K562 (cell line): ENCODE measurements at regions not wholly inside any gene's neighbourhood (a gene's known extent, or its start where the extent isn't known, plus 50 kb on each side); places are given as distances from the start of the nearest gene placed in this dataset.

Experiments
- ATAC-seq: fragments of 200-7000 bp; cut with Tn5 transposase; 3 replicates; pipeline ENCODE4 v1.9.1; 2020; ENCODE audit warnings: moderate library complexity
- BruUV-seq: library from RNA; stranded (reverse); fragments of 400-500 nt; replicated peaks from 2 replicates; lab custom pipeline; 2021; lab: Mats Ljungman, UMichigan
- CTCF ChIA-PET: fragments of 300-600 bp; formaldehyde crosslinking; extraction: SDS; loops from one replicate; lab custom pipeline; 2021; ENCODE audit warnings: low intra/inter-chr PET ratio; lab: Yijun Ruan, JAX
- POLR2A ChIA-PET: fragments of 300-600, 350-650 bp; sonication (Branson Sonifier 250); formaldehyde crosslinking; extraction: SDS; loops from one replicate; lab custom pipeline; 2021; ENCODE audit warnings: antibody characterized with exemption, inconsistent platforms; lab: Yijun Ruan, JAX
- DNase-seq, 4 experiments: peaks; one replicate each; pipeline versions ENCODE4 v3.0.0 to v3.0.0-alpha.2; 2011 to 2018; ENCODE audit warnings: low spot score in 3 of 4, mixed read lengths in 3 of 4; ENCODE audit errors: extremely low read depth in 1 of 4
- FAIRE-seq: peaks from 2 replicates; lab custom pipeline; 2011; peaks lifted over from hg19 to GRCh38; lab: Jason Lieb, UNC
- H2AFZ ChIP-seq: 2 replicates; pipeline ENCODE4 v1.6.0; 2011; ENCODE audit warnings: low read depth, low read length, control low read depth, inconsistent platforms
- H3K27ac ChIP-seq: fragments of 200-600 bp; 3 replicates; pipeline ENCODE4 v1.8.0; 2011; ENCODE audit warnings: low read depth, mild to moderate bottlenecking, control low read depth, inconsistent platforms, low read length, moderate library complexity, mixed read lengths; ENCODE audit errors: extremely low read depth
- H3K27me3 ChIP-seq, 2 experiments: fragments of 300-600 bp in 1 of 2; 2 replicates in 1 of 2; 3 replicates in 1 of 2; pipeline versions ENCODE4 v1.6.0 to v1.8.0; 2011; ENCODE audit warnings: inconsistent platforms in 2 of 2, low read length in 2 of 2, mild to moderate bottlenecking in 1 of 2, mixed read lengths in 1 of 2, moderate library complexity in 1 of 2; ENCODE audit not compliant: control insufficient read depth in 2 of 2, insufficient read depth in 2 of 2
- H3K36me3 ChIP-seq: fragments of 300-600 bp; 3 replicates; pipeline ENCODE4 v1.8.0; 2011; ENCODE audit warnings: mild to moderate bottlenecking, low read length, inconsistent platforms; ENCODE audit not compliant: control insufficient read depth, insufficient read depth
- H3K4me1 ChIP-seq, 2 experiments: fragments of 200-600 bp in 1 of 2; replicated peaks in 1 of 2; 2 replicates in 1 of 2; 3 replicates in 1 of 2; pipeline versions ENCODE4 v1.5.1 to v1.8.0; 2011; ENCODE audit warnings: inconsistent platforms in 2 of 2, low read length in 2 of 2, mild to moderate bottlenecking in 1 of 2, mixed read lengths in 1 of 2, moderate library complexity in 1 of 2; ENCODE audit not compliant: control insufficient read depth in 2 of 2, insufficient read depth in 2 of 2
- H3K4me2 ChIP-seq: 2 replicates; pipeline ENCODE4 v1.6.1; 2011; ENCODE audit warnings: low read length, control low read depth, inconsistent platforms, mixed read lengths; ENCODE audit not compliant: insufficient read depth
- H3K4me3 ChIP-seq: fragments of 200-600 bp; sonication (generic), shearing (Covaris generic); 2 replicates; pipeline ENCODE4 v1.5.1; 2016; ENCODE audit warnings: control low read depth, inconsistent platforms
- H3K79me2 ChIP-seq: fragments of 200-600 bp; 3 replicates; pipeline ENCODE4 v1.8.0; 2011; ENCODE audit warnings: low read length, inconsistent platforms; ENCODE audit not compliant: control insufficient read depth, insufficient read depth
- H3K9ac ChIP-seq, 2 experiments: 2 replicates each; pipeline versions ENCODE4 v1.6.0 to v1.6.1; 2011; ENCODE audit warnings: low read depth in 2 of 2, low read length in 2 of 2, control low read depth in 1 of 2, inconsistent platforms in 1 of 2, mild to moderate bottlenecking in 1 of 2, mixed read lengths in 1 of 2; ENCODE audit not compliant: insufficient read depth in 1 of 2
- H3K9me1 ChIP-seq: one replicate; pipeline ENCODE4 v1.6.0; 2011; ENCODE audit warnings: inconsistent platforms, mild to moderate bottlenecking, low read length, moderate library complexity; ENCODE audit not compliant: control insufficient read depth, insufficient read depth
- H3K9me3 ChIP-seq: replicated peaks from 2 replicates; pipeline ENCODE4 v1.5.1; 2011; ENCODE audit warnings: low read depth, low read length, inconsistent platforms; ENCODE audit not compliant: control insufficient read depth, insufficient read depth
- H4K20me1 ChIP-seq: replicated peaks from 2 replicates; pipeline ENCODE4 v1.6.1; 2011; ENCODE audit warnings: low read length, inconsistent platforms, mixed read lengths; ENCODE audit not compliant: control insufficient read depth, insufficient read depth
- ARID2 ChIP-seq: fragments of 450-650 bp; IDR thresholded peaks from 2 replicates; pipeline ENCODE4 v1.6.1; 2017; ENCODE audit warnings: antibody characterized with exemption, mild to moderate bottlenecking
- CBX8 ChIP-seq: fragments of 200-600 bp; sonication (generic); IDR thresholded peaks from 2 replicates; pipeline ENCODE4 v1.6.1; 2012; ENCODE audit warnings: borderline replicate concordance, mixed run types, low read depth, mild to moderate bottlenecking, moderate library complexity, mixed read lengths, low read length, control low read depth, inconsistent platforms; ENCODE audit not compliant: poor library complexity, severe bottlenecking; ENCODE audit errors: extremely low read depth
- EWSR1 ChIP-seq: fragments of 450-650 bp; IDR thresholded peaks from 2 replicates; pipeline ENCODE4 v1.6.1; 2018; ENCODE audit warnings: borderline replicate concordance, mild to moderate bottlenecking, low read depth, moderate library complexity; ENCODE audit not compliant: partially characterized antibody
- IFI16 ChIP-seq: fragments of 250-450 bp; sonication (Bioruptor Pico); IDR thresholded peaks from 2 replicates; pipeline ENCODE4 v2.1.2; 2022; ENCODE audit warnings: mild to moderate bottlenecking, inconsistent platforms
- MXI1 ChIP-seq: IDR thresholded peaks from 2 replicates; pipeline ENCODE4 v1.6.1; 2011; ENCODE audit warnings: low read depth, mild to moderate bottlenecking, improper control_type of control experiment, low read length
- NKRF ChIP-seq: fragments of 450-650 bp; IDR thresholded peaks from 2 replicates; pipeline ENCODE4 v1.6.1; 2016; ENCODE audit warnings: borderline replicate concordance
- PHF20 ChIP-seq: fragments of 450-650 bp; IDR thresholded peaks from 2 replicates; pipeline ENCODE4 v1.6.1; 2018; ENCODE audit not compliant: partially characterized antibody
- PML ChIP-seq: IDR thresholded peaks from 2 replicates; pipeline ENCODE4 v1.6.1; 2012; ENCODE audit warnings: low read length, inconsistent platforms
- PTRF ChIP-seq: fragments of 450-650 bp; IDR thresholded peaks from 2 replicates; pipeline ENCODE4 v1.6.1; 2016; ENCODE audit warnings: mild to moderate bottlenecking, missing genetic modification characterization, missing compliant biosample characterization
- XRCC5 ChIP-seq: fragments of 200-400 bp; formaldehyde crosslinking; IDR thresholded peaks from 2 replicates; pipeline ENCODE4 v1.6.1; 2017; ENCODE audit warnings: low read depth, mild to moderate bottlenecking, low read length
- YY1 ChIP-seq, 3 experiments: IDR thresholded peaks; 2 replicates each; pipeline ENCODE4 v1.6.1; 2011; ENCODE audit warnings: low read length in 2 of 3, mild to moderate bottlenecking in 2 of 3, moderate library complexity in 2 of 3, borderline replicate concordance in 1 of 3, control low read depth in 1 of 3, low read depth in 1 of 3; ENCODE audit not compliant: insufficient read depth in 3 of 3, insufficient replicate concordance in 2 of 3, control insufficient read depth in 1 of 3, insufficient read length in 1 of 3; ENCODE audit errors: extremely low read depth in 1 of 3
- ZNF121 ChIP-seq: sonication (generic); formaldehyde crosslinking; conservative IDR thresholded peaks from 2 replicates; pipeline ENCODE4 v1.8.0; 2022; ENCODE audit warnings: missing genetic modification reagents
- ZNF184 ChIP-seq: sonication (generic); formaldehyde crosslinking; IDR thresholded peaks from 2 replicates; pipeline ENCODE4 v1.5.0; 2020; ENCODE audit warnings: missing genetic modification reagents
- WGBS: fragments of 100-300 bp; shearing (Covaris generic); methylation state at CpG from one replicate; pipeline ENCODE4 v1.1.6; 2016; ENCODE audit warnings: low coverage, mixed read lengths; ENCODE audit not compliant: insufficient coverage; ENCODE audit errors: missing lambda C conversion rate; 5-methylcytosine and 5-hydroxymethylcytosine counted together
- in situ Hi-C: fragments of 300-500 bp; cut with MboI; formaldehyde crosslinking; loops from 4 replicates; pipeline ENCODE4 v1.15.0; 2018; ENCODE audit warnings: inconsistent platforms, mixed read lengths
- intact Hi-C: fragments of 100-400 bp; cut with micrococcal nuclease; formaldehyde crosslinking; loops from 2 replicates; pipeline ENCODE4 v1.14.2; 2022
- TF ChIP-seq, protein P1 (sequence below): fragments of 250-450 bp; sonication (Bioruptor Pico); IDR thresholded peaks from 2 replicates; pipeline ENCODE4 v1.8.0; 2022; ENCODE audit warnings: moderate library complexity, mild to moderate bottlenecking, inconsistent platforms
- TF ChIP-seq, protein P2 (sequence below): sonication (generic); formaldehyde crosslinking; IDR thresholded peaks from 2 replicates; pipeline ENCODE4 v1.8.0; 2022; ENCODE audit warnings: missing genetic modification reagents, mild to moderate bottlenecking, borderline replicate concordance

DNA sequence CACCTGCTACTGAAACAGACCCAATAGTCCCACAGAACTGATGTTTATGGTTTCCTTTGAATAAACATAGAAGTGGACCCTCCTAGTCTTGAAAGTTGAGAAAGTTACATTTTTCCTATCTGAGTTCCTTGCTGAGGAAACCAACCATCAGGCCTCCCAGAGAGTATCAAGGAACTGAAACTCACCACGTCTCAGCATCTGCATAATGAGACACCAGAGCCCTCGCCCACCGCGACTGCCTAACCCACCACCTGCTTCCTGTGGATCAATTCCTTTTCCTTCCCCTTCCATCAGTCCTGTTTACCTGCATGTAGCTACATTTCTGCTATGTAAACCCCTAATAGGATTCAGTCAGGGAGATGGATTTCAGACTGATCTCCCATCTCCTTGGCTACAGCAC is 443.2 kb upstream of the TMEM132C start (continued):
- TF ChIP-seq IFI16 (CRISPR knock-in tag) (no peak), YY1 (IDR thresholded peaks at IDR 0.05; ENCODE audit: borderline replicate concordance in 1 of 3, control insufficient read depth in 1 of 3, extremely low read depth in 1 of 3, insufficient read depth in 3 of 3, insufficient read length in 1 of 3, insufficient replicate concordance in 2 of 3, low read depth in 1 of 3, low read length in 2 of 3) (no peak), ARID2 (no peak)

DNA sequence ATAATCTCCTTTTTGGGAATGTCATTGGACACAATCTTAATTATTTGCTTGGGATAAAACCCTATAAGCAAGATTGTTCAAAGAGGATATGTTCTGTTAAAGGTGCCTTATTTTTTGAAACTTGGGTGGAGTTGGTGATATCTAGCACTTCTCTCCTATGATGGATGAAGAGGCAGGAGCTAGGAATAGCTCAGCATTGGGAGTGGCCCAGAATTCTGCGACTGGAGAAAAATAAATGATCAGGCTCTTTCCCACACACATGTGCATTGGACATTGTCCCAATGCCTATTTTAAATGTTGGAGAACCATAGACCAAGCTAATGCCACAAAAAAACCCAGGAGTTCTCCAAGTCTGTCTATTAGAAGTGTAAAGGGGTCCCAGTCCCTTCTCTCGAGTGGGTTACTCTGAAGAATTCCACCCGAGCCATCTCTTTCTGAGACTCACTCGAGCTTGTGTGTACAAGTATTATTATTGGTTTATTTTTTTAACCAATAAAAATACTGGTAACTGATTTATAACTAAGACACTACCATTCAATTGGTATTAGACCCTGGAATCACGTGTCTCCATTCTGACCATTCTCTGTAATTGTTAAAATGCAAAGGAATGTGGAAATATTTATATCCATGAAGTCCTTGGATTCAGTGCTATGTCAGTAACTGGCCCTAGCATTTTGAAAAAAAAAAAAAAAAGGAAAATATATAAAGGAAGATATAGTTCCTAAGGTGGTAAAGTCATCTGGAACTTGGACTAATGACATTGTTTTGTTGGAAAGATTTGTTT is 437.5 kb upstream of the TMEM132C start:
- H2AFZ ChIP-seq: no peak overlapping the region
- TF ChIP-seq MXI1 (no peak), NKRF (no peak), PTRF (tag) (no peak), XRCC5 (no peak), PHF20 (no peak), EWSR1 (no peak), ZNF121 (CRISPR knock-in tag) (no peak), ZNF184 (no peak), CBX8 (no peak), PML (no peak)
- TF ChIP-seq, protein P1, sequence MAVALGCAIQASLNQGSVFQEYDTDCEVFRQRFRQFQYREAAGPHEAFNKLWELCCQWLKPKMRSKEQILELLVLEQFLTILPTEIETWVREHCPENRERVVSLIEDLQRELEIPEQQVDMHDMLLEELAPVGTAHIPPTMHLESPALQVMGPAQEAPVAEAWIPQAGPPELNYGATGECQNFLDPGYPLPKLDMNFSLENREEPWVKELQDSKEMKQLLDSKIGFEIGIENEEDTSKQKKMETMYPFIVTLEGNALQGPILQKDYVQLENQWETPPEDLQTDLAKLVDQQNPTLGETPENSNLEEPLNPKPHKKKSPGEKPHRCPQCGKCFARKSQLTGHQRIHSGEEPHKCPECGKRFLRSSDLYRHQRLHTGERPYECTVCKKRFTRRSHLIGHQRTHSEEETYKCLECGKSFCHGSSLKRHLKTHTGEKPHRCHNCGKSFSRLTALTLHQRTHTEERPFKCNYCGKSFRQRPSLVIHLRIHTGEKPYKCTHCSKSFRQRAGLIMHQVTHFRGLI (CRISPR knock-in tag): no peak
- TF ChIP-seq, protein P2, sequence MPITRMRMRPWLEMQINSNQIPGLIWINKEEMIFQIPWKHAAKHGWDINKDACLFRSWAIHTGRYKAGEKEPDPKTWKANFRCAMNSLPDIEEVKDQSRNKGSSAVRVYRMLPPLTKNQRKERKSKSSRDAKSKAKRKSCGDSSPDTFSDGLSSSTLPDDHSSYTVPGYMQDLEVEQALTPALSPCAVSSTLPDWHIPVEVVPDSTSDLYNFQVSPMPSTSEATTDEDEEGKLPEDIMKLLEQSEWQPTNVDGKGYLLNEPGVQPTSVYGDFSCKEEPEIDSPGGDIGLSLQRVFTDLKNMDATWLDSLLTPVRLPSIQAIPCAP (CRISPR knock-in tag): no peak
- in situ Hi-C loops (no loop called here), intact Hi-C loops (no loop called here)
- DNase-seq: no peak
- H3K4me2 ChIP-seq: no peak overlapping the region
- no TSS peak for BruUV-seq
- CTCF ChIA-PET: no interaction called here
- no peaks in the 10 kb centered on the region for H3K27me3 ChIP-seq
- H3K4me3 ChIP-seq: no peak overlapping the region
- no peak for FAIRE-seq
- WGBS: 0% methylated on average over 5 of the region's 5 CpGs
- no peak for ATAC-seq
- no peaks in the 10 kb centered on the region for H3K36me3 ChIP-seq
- H3K9ac ChIP-seq: no peak overlapping the region
- no peaks in the 10 kb centered on the region for H3K9me1 ChIP-seq
- no peaks in the 10 kb centered on the region for H3K4me1 ChIP-seq
- H3K9me3 ChIP-seq: no peaks in the 10 kb centered on the region
- H3K27ac ChIP-seq: no peak overlapping the region
- no peaks in the 10 kb centered on the region for H3K79me2 ChIP-seq
- POLR2A ChIA-PET: interaction anchor here (0.6 kb wide), 1 partner anchor 298 kb away, joined by 4 read pairs; no protein-coding TSS in a partner anchor
- H4K20me1 ChIP-seq: no peaks in the 10 kb centered on the region
